Limb (tissue), 2 donors: ENCODE measurements at regions not wholly inside any gene's neighbourhood (a gene's known extent, or its start where the extent isn't known, plus 50 kb on each side); places are given as distances from the start of the nearest gene placed in this dataset.

Experiments
- DNase-seq, 2 donors: peaks; one replicate each; pipeline ENCODE4 v3.0.0-alpha.2; 2016; ENCODE audit errors: extremely low spot score in 2 of 2

GRCh38 chr12:61384511-61384910 is 875.7 kb upstream of the USP15 start:
- no peak for DNase-seq

- DNase-seq, result no peak
Observed at GRCh38 chr12:61385771-61386170, 874.4 kb upstream of the USP15 start.

- no peak for DNase-seq
Observed at GRCh38 chr12:61397668-61398067, 862.5 kb upstream of the USP15 start.

GRCh38 chr12:61412201-61412600 is 848.0 kb upstream of the USP15 start:
- no peak for DNase-seq

GRCh38 chr12:61414470-61414869 is 845.7 kb upstream of the USP15 start:
- DNase-seq, result no peak

- DNase-seq, result no peak
Observed at GRCh38 chr12:61422786-61423185, 837.4 kb upstream of the USP15 start.

GRCh38 chr12:61452076-61452475 is 808.1 kb upstream of the USP15 start:
- DNase-seq, result no peak

GRCh38 chr12:61487728-61488127 is 772.5 kb upstream of the USP15 start:
- no peak for DNase-seq

- no peak for DNase-seq
Observed at GRCh38 chr12:61490526-61491498, 769.4 kb upstream of the USP15 start.

GRCh38 chr12:61502179-61502578 is 758.0 kb upstream of the USP15 start:
- no peak for DNase-seq

GRCh38 chr12:61504396-61505080 is 755.7 kb upstream of the USP15 start:
- DNase-seq, result no peak

- no peak for DNase-seq
Observed at GRCh38 chr12:61513499-61513898, 746.7 kb upstream of the USP15 start.

- no peak for DNase-seq
Observed at GRCh38 chr12:61514016-61514415, 746.2 kb upstream of the USP15 start.

- DNase-seq, result no peak
Observed at GRCh38 chr12:61521258-61521657, 738.9 kb upstream of the USP15 start.

GRCh38 chr12:61523276-61523992 is 736.8 kb upstream of the USP15 start:
- DNase-seq, result no peak

- no peak for DNase-seq
Observed at GRCh38 chr12:61524851-61525250, 735.4 kb upstream of the USP15 start.

GRCh38 chr12:61525331-61525730 is 734.9 kb upstream of the USP15 start:
- DNase-seq, result no peak

- no peak for DNase-seq
Observed at GRCh38 chr12:61530456-61530855, 729.7 kb upstream of the USP15 start.

GRCh38 chr12:61531195-61531594 is 729.0 kb upstream of the USP15 start:
- no peak for DNase-seq

- DNase-seq, result no peak
Observed at GRCh38 chr12:61536117-61536516, 724.1 kb upstream of the USP15 start.

GRCh38 chr12:61536525-61536924 is 723.7 kb upstream of the USP15 start:
- no peak for DNase-seq

GRCh38 chr12:61538951-61539350 is 721.3 kb upstream of the USP15 start:
- no peak for DNase-seq
